ENCODE measurements at regions not wholly inside any gene's neighbourhood (a gene's known extent, or its start where the extent isn't known, plus 50 kb on each side); places are given as distances from the start of the nearest gene placed in this dataset.

DNA sequence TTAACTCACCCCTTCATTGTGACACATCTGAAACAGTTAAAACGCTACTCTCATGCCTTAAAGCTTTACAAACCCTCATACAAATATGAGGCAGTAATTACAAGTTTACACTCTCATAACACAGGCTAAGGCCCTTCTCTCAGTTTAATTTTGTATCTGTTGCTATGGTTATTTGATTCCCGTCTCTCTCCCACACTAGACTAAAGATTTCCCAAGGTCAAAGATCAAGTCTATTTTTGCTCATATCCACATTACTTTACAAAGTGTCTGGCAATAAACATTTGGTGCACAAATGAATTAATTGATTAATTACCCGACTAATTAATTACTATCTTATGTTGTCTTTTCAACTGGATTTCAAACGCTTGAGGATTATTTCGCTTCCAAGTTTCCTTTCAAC is 86.4 kb upstream of the MYOCD start (continued):
- TF ChIP-seq, protein P1, sequence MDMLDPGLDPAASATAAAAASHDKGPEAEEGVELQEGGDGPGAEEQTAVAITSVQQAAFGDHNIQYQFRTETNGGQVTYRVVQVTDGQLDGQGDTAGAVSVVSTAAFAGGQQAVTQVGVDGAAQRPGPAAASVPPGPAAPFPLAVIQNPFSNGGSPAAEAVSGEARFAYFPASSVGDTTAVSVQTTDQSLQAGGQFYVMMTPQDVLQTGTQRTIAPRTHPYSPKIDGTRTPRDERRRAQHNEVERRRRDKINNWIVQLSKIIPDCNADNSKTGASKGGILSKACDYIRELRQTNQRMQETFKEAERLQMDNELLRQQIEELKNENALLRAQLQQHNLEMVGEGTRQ (IDR thresholded peaks at IDR 0.05; ENCODE audit: borderline replicate concordance, low read depth, low read length): no peak
- TF ChIP-seq PBX3 (IDR thresholded peaks at IDR 0.05): no peak

DNA sequence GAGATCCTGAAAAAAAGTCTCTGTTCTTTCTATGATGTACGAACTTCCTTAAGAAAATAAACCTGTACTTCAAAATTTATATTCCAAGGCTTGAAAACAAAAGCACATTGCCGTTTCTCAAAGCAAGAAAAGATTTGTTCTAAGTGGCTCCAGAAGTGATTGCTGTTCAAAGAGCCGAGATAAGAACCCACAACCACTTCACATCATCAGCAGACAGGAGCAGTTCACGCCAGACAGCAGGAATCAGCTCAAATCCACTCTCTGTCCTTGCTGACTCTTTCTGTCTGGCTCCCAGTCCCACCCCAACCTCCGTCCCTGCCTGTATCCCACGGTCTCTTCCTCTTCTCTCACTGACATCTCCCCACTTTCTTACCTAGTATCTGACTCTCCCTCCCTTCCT is 85.0 kb upstream of the MYOCD start:
- no peak overlapping the region for H2AFZ ChIP-seq (ENCODE audit: low read depth)
- CTCF ChIA-PET: interaction anchor here (1.0 kb wide), 1 partner anchor 35 kb away, joined by 3 read pairs; no protein-coding TSS in a partner anchor
- H3K4me3 ChIP-seq (ENCODE audit: low read depth in 2 of 2, low read length in 1 of 2): no peak overlapping the region
- H3F3A ChIP-seq (replicated peaks; ENCODE audit: insufficient read depth): no peaks in the 10 kb centered on the region
- TF ChIP-seq GATA2 (CRISPR knock-in tag; IDR thresholded peaks at IDR 0.05) (no peak), EP300 (IDR thresholded peaks at IDR 0.05; ENCODE audit: borderline replicate concordance in 1 of 2, low read depth in 1 of 2, low read length in 1 of 2) (no peak), USF1 (IDR thresholded peaks at IDR 0.05; ENCODE audit: borderline replicate concordance, low read depth) (no peak), RFX5 (IDR thresholded peaks at IDR 0.05; ENCODE audit: low read length) (no peak), SMC3 (IDR thresholded peaks at IDR 0.05; ENCODE audit: low read depth, low read length) (no peak), EZH2phosphoT487 (IDR thresholded peaks at IDR 0.05; ENCODE audit: borderline replicate concordance, low read depth) (no peak)
- TF ChIP-seq, protein P2, sequence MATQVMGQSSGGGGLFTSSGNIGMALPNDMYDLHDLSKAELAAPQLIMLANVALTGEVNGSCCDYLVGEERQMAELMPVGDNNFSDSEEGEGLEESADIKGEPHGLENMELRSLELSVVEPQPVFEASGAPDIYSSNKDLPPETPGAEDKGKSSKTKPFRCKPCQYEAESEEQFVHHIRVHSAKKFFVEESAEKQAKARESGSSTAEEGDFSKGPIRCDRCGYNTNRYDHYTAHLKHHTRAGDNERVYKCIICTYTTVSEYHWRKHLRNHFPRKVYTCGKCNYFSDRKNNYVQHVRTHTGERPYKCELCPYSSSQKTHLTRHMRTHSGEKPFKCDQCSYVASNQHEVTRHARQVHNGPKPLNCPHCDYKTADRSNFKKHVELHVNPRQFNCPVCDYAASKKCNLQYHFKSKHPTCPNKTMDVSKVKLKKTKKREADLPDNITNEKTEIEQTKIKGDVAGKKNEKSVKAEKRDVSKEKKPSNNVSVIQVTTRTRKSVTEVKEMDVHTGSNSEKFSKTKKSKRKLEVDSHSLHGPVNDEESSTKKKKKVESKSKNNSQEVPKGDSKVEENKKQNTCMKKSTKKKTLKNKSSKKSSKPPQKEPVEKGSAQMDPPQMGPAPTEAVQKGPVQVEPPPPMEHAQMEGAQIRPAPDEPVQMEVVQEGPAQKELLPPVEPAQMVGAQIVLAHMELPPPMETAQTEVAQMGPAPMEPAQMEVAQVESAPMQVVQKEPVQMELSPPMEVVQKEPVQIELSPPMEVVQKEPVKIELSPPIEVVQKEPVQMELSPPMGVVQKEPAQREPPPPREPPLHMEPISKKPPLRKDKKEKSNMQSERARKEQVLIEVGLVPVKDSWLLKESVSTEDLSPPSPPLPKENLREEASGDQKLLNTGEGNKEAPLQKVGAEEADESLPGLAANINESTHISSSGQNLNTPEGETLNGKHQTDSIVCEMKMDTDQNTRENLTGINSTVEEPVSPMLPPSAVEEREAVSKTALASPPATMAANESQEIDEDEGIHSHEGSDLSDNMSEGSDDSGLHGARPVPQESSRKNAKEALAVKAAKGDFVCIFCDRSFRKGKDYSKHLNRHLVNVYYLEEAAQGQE (IDR thresholded peaks at IDR 0.05; ENCODE audit: low read depth, low read length): no peak
- TF ChIP-seq, protein P3, sequence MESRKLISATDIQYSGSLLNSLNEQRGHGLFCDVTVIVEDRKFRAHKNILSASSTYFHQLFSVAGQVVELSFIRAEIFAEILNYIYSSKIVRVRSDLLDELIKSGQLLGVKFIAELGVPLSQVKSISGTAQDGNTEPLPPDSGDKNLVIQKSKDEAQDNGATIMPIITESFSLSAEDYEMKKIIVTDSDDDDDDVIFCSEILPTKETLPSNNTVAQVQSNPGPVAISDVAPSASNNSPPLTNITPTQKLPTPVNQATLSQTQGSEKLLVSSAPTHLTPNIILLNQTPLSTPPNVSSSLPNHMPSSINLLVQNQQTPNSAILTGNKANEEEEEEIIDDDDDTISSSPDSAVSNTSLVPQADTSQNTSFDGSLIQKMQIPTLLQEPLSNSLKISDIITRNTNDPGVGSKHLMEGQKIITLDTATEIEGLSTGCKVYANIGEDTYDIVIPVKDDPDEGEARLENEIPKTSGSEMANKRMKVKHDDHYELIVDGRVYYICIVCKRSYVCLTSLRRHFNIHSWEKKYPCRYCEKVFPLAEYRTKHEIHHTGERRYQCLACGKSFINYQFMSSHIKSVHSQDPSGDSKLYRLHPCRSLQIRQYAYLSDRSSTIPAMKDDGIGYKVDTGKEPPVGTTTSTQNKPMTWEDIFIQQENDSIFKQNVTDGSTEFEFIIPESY (IDR thresholded peaks at IDR 0.05; ENCODE audit: borderline replicate concordance, low read depth): no peak
- 7% methylated on average over 6 of the region's 6 CpGs for WGBS (ENCODE audit: low lambda C conversion rate)
- H3K79me2 ChIP-seq (ENCODE audit: insufficient read depth): no peaks in the 10 kb centered on the region
- H3K36me3 ChIP-seq (replicated peaks in 1 of 2; ENCODE audit: control insufficient read depth in 1 of 2, insufficient read depth in 2 of 2, low read length in 1 of 2): no peaks in the 10 kb centered on the region
- no peaks in the 10 kb centered on the region for H3K4me1 ChIP-seq (ENCODE audit: control insufficient read depth in 1 of 2, insufficient read depth in 2 of 2, low read depth in 1 of 2, low read length in 1 of 2)
- POLR2A ChIA-PET: no interaction called here
- no peak for DNase-seq
- no peaks in the 10 kb centered on the region for H4K20me1 ChIP-seq (ENCODE audit: insufficient read depth)
- H3K9me2 ChIP-seq: no peaks in the 10 kb centered on the region
- no peak overlapping the region for H3K4me2 ChIP-seq
- H3K9me3 ChIP-seq: no peaks in the 10 kb centered on the region
- H3K9ac ChIP-seq: no peak overlapping the region
- H3K27me3 ChIP-seq (ENCODE audit: insufficient read depth): no peaks in the 10 kb centered on the region
- H3K27ac ChIP-seq (ENCODE audit: low read depth in 2 of 2, low read length in 1 of 2): no peak overlapping the region

Measured in SK-N-SH (cell line).